ENCODE measurements at regions not wholly inside any gene's neighbourhood (a gene's known extent, or its start where the extent isn't known, plus 50 kb on each side); places are given as distances from the start of the nearest gene placed in this dataset.

GRCh38 chr9:118088090-118088489 is 383.9 kb downstream of the TLR4 start:
- DNase-seq = no peak

DNA sequence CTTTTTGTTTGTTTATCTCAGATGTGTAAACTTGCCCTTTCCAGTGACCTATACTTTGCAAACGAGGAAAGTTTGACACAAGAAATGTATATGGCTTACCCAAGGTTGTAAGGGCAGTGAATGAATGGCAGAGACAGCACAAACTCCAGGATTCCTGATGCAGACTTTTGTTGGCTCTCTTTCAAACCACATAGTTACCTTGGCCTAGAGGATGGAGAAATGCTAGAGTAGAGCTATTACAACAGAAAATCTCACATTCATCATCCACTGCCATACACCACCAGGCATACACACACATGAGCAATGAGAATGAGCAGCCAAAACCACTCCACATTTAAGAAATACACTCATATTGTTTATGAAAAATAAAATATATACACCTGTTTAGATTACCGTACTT is 387.0 kb downstream of the TLR4 start:
- DNase-seq = no peak

DNA sequence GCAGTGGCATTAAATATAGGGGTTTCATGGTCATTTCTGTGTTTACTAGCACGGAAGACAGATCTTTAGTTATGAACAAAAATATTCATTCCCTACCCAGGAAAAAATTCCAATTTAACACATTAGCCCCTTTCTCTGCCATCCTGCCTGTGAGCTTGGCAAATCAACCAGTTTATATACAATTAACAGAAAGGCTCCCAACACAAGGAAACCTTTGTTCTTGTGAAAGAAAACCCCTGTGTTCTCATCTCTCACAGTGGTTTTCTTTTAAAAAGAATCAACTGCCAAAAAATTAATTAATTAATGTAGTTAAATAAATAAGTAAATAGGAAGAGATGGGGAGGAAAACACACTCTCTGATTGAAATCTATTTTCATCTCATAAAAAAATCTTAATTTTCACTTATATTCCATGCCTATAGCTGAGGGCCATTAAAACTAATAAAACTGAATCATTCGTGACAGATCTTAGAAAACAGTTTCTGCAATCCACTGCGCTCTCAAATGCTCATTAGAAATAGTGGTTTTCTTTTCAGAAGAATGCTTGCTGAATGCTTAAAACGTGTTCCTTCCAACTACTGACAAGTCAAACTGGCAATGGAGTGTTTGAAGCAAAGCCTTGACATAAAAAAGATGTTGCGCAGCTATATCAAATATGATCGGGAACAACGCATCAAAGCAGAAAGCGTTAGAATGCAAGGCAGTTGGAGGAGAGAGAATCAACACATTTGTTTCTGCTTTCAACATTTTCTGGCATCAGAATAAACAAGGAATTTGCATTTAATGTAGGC is 387.7 kb downstream of the TLR4 start:
- DNase-seq = no peak

GRCh38 chr9:118094387-118094786 is 390.2 kb downstream of the TLR4 start:
- no peak for DNase-seq

- no peak for DNase-seq
Observed at GRCh38 chr9:118100529-118101419, 396.6 kb downstream of the TLR4 start.

- DNase-seq = no peak
Observed at GRCh38 chr9:118104363-118104762, 400.2 kb downstream of the TLR4 start.

DNA sequence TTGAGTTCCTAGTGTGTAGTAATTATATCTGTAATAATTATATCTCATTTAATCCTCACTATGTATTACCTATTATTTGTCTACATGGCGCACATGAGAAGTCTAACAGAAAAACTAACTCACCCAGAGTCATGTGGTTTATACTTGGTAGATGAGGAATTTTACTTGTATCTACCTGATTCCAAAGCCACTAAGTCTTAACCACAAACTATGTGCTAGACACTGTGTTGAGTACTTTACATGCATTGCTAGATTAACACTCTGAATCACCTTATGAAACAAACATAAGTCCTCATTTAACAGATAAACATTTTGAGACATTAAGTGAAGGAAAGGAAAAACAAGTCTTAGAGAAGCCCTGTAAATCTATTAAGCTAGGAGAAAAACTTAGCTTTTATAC is 404.8 kb downstream of the TLR4 start:
- DNase-seq = no peak

- DNase-seq = no peak
Observed at GRCh38 chr9:118109542-118109941, 405.3 kb downstream of the TLR4 start.

DNA sequence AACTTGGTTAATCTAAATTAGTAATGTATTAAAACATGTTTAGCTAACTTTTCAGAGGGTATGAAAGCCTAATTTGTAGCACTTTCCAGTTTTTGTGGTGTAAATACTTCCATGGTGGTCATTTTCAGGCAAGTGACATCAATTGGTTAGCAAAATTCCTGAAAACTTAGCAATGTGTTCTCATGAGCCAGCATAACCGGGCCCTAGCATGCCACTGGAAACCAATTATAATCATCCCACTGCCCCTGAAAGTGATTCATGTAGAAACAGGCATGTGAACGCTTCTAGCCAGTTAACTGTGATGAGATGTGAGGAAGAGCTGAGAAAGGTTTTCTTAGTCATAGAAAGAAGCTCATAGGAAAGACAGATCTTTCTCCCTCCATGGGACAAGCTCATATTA is 417.2 kb downstream of the TLR4 start:
- DNase-seq = no peak

GRCh38 chr9:118128313-118128712 is 424.1 kb downstream of the TLR4 start:
- no peak for DNase-seq

GRCh38 chr9:118129541-118129940 is 425.3 kb downstream of the TLR4 start:
- DNase-seq = no peak

GRCh38 chr9:118148990-118149389 is 444.8 kb downstream of the TLR4 start:
- no peak for DNase-seq

DNA sequence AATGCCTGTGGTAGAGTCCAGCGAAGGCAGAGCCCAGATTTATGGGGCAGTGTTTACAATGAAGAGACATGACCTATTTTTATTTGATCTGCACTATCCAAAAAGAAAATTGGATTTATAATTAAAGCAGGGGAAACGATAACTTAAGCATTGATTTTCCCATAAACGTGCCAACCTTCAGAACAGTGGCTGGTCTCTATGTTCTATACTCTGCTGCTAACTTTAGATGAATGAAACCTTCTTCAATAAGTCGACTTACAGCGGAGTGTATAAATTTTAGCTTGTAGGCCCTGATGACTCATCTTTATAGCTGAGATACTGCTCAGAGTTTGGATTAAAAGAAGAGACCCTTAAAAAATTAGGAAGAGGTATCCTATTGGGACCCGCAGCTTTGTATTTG is 452.6 kb downstream of the TLR4 start:
- DNase-seq = no peak

- DNase-seq = no peak
Observed at GRCh38 chr9:118162716-118163115, 458.5 kb downstream of the TLR4 start.

DNA sequence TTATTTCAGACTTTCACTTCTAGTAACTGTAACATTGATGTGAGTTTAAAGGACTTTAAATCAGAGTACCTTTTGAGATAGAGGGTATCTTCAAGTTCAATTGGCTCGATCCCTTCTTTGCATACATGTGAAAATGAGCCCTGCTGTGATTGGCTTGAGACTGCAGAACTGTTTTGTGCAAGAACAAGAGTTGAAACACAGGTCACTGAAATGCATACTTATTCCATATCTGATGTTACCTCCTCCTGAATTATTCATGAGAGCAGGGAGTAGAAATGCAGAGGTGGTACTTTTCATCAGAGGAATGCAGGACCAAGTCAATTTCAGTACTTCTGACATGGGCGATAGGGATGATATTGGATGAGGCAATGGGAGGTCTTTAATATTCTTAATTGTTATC is 459.5 kb downstream of the TLR4 start:
- no peak for DNase-seq

- no peak for DNase-seq
Observed at GRCh38 chr9:118165451-118165850, 461.2 kb downstream of the TLR4 start.

GRCh38 chr9:118170032-118170955 is 466.1 kb downstream of the TLR4 start:
- DNase-seq = peak; percentile 4

DNA sequence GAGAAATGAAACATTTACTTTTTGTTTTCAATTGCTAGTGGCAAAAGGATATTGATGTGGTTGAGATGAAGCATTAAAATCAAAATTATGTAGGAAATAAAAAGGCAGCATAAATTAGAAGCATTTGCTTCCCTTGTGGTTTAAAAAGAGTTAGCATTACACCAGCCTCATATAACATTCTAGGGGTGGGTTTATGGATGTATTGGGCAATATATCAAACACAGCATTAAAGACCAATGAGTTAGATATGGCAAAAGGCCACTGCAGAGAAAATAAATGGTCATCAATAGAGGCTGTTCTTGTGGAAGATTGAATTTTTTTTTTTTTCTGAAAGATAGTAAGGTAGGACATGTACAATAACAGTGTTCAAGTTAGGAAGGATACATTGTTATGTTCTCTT is 473.0 kb downstream of the TLR4 start:
- DNase-seq = no peak

DNA sequence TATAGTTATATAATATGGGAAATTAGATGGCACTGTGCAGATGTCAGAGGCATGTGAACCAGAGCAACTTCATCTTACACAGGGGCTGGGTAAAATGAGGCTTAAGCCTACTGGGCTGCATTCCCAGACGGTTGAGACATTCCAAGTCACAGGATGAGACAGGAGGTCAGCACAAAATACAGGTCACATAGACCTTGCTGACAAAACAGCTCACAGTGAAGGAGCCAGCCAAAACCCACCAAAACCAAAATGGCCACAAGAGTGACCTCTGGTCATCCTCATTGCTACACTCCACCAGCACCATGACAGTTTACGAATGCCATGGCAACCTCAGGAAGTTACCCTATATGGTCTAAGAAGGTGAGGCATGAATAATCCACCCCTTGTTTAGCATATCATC is 479.4 kb downstream of the TLR4 start:
- DNase-seq = no peak

DNA sequence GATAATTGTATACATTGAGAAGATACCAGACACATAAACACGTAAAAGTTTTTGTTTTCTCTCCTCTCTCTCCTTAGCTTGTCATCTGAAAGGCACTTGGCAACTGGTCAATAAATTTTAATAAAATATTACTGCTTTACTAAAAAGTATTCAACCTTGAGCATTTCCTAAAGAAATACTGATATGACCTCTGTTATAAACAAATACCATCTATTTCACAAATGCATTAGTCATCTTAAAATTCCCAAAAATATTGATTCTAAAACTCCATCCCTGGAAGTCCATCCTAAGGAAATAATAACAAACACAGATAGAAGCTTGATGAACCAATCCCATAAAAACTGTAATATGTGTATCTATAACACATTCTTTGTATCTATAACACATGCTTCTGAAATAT is 483.2 kb downstream of the TLR4 start:
- no peak for DNase-seq

DNA sequence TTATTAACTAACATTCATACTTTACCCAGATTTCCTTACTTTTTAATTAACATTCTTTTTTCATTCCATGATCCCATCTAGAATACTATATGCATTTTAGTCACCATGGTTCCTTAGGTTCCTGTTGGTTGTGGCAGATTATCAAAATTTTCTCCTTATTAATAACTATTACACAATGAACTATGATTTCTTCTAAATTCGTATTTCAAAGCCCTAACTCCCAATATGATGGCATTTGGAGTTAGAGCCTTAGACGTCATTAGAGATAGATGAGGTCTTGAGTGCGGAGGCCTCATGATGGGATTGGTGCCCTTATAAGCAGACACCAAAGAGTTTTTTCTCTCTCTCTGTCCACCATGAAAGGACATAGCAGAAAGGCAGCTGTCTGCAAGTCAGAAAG is 485.4 kb downstream of the TLR4 start:
- no peak for DNase-seq

DNA sequence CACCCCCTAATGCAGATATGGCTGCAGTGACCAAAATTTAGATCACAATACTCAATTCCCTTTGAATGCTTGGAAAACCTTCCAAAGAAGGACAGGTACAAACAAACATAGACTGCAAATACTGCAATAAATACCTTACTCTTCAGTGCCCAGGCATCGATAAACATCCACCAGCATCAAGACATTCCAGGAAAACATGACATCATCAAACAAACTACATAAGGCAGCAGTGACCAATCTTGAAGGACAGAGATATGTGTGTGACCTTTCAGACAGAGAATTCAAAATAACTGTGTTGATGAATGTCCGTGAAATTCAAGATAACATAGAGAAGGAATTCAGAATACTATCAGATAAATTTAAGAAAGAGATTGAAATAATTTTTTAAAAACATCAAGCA is 488.6 kb downstream of the TLR4 start:
- no peak for DNase-seq

- no peak for DNase-seq
Observed at GRCh38 chr9:118209343-118209742, 505.1 kb downstream of the TLR4 start.

Measured in activated CD4-positive, alpha-beta T cell treated with anti-CD3 and anti-CD28 coated beads, Interleukin-2, Interleukin-6, amounts not matched to agents 100 ng/mL and 50 ng/mL, durations not matched to agents 16 hours and 8 hours (primary cell).